Right atrium auricular region (tissue), 2 donors: ENCODE measurements at regions not wholly inside any gene's neighbourhood (a gene's known extent, or its start where the extent isn't known, plus 50 kb on each side); places are given as distances from the start of the nearest gene placed in this dataset.
"Not testable (repeated sequence)": the region's sequence is repeated elsewhere in the genome, so short reads cannot be mapped to it uniquely, and the experiment has no call there.

ENCODE experiments used
- DNase-seq: peaks from one replicate; pipeline ENCODE4 v3.0.0-alpha.2; 2019; ENCODE audit warnings: low spot score
- H3K27ac ChIP-seq, 2 donors: fragments of 200-600 bp; sonication (generic); 1 replicate in 1 of 2; 2 replicates in 1 of 2; pipeline ENCODE4 v1.5.1; 2016 to 2019
- H3K27me3 ChIP-seq, 2 donors: fragments of 200-600 bp; sonication (generic); one replicate each; pipeline versions ENCODE4 v1.5.1 to v1.6.0; 2017 to 2019
- H3K36me3 ChIP-seq: fragments of 200-600 bp; sonication (generic); one replicate; pipeline ENCODE4 v1.5.1; 2016
- H3K4me1 ChIP-seq, 2 donors: fragments of 200-600 bp; sonication (generic); one replicate each; pipeline versions ENCODE4 v1.5.1 to v1.6.0; 2017 to 2019
- H3K4me3 ChIP-seq, 2 donors: fragments of 200-600 bp; sonication (generic); 1 replicate in 1 of 2; 2 replicates in 1 of 2; pipeline ENCODE4 v1.5.1; 2017 to 2019; ENCODE audit warnings: mild to moderate bottlenecking in 1 of 2, moderate library complexity in 1 of 2
- H3K9me3 ChIP-seq, 2 donors: fragments of 200-600 bp; sonication (generic); one replicate each; pipeline ENCODE4 v1.5.1; 2019
- TF ChIP-seq, protein P1 (sequence below), 2 donors: fragments of 200-600 bp; sonication (generic); IDR thresholded peaks; one replicate each; pipeline ENCODE4 v1.5.1; 2019; ENCODE audit warnings: antibody characterized with exemption in 2 of 2

- Histone ChIP-seq H3K4me3 (no peak overlapping the region), H3K36me3 (no peaks in the 10 kb centered on the region), H3K27ac (no peak overlapping the region), H3K27me3 (no peaks in the 10 kb centered on the region), H3K4me1 (no peaks in the 10 kb centered on the region), H3K9me3 (no peaks in the 10 kb centered on the region)
- no peak for DNase-seq
- TF ChIP-seq, protein P1, sequence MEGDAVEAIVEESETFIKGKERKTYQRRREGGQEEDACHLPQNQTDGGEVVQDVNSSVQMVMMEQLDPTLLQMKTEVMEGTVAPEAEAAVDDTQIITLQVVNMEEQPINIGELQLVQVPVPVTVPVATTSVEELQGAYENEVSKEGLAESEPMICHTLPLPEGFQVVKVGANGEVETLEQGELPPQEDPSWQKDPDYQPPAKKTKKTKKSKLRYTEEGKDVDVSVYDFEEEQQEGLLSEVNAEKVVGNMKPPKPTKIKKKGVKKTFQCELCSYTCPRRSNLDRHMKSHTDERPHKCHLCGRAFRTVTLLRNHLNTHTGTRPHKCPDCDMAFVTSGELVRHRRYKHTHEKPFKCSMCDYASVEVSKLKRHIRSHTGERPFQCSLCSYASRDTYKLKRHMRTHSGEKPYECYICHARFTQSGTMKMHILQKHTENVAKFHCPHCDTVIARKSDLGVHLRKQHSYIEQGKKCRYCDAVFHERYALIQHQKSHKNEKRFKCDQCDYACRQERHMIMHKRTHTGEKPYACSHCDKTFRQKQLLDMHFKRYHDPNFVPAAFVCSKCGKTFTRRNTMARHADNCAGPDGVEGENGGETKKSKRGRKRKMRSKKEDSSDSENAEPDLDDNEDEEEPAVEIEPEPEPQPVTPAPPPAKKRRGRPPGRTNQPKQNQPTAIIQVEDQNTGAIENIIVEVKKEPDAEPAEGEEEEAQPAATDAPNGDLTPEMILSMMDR (IDR thresholded peaks at IDR 0.05): no peak
These were observed 1100.6 kb downstream of the OTOL1 start for GRCh38 chr3:162597226-162597625.

- not testable (repeated sequence) for H3K4me3 ChIP-seq, H3K27ac ChIP-seq, H3K27me3 ChIP-seq, H3K4me1 ChIP-seq, H3K9me3 ChIP-seq, H3K36me3 ChIP-seq, DNase-seq
These were observed 1101.9 kb downstream of the OTOL1 start for GRCh38 chr3:162598500-162598899.

- not testable (repeated sequence) for H3K9me3 ChIP-seq, H3K4me3 ChIP-seq, H3K27ac ChIP-seq, DNase-seq, H3K4me1 ChIP-seq, H3K27me3 ChIP-seq, H3K36me3 ChIP-seq
These were observed 1103.1 kb downstream of the OTOL1 start for GRCh38 chr3:162599742-162600141.

DNA sequence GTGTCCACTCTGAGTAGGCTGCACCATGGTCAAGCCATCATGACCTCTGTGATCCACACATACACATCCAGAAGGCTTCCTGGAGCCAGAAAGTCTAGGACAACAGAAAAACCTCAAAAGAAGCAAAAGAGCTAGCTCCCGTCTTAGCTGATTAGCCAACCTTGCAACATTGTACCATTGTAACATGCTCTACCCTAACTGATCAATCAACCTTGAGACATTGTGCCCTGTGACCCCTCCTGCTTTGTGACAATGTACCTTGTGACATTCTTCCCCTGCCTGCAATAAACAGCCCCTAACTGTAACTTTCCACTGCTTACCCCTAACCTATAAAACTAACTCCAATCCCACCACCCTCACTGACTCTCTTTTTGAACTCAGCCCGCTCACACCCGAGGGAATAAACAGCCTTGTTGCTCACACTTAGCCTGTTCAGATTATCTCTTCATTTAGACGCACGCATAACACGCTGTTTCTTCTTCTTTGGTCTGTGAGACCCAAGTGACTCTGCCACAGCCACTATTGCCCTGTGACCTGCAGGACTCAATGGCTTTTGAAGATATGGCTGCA, 1104.6 kb downstream of the OTOL1 start:
- no peak for DNase-seq
- Histone ChIP-seq H3K36me3 (no peaks in the 10 kb centered on the region), H3K4me1 (no peaks in the 10 kb centered on the region), H3K4me3 (no peak overlapping the region), H3K9me3 (no peaks in the 10 kb centered on the region), H3K27ac (no peak overlapping the region), H3K27me3 (no peaks in the 10 kb centered on the region)
- TF ChIP-seq, protein P1 (IDR thresholded peaks at IDR 0.05): no peak

DNA sequence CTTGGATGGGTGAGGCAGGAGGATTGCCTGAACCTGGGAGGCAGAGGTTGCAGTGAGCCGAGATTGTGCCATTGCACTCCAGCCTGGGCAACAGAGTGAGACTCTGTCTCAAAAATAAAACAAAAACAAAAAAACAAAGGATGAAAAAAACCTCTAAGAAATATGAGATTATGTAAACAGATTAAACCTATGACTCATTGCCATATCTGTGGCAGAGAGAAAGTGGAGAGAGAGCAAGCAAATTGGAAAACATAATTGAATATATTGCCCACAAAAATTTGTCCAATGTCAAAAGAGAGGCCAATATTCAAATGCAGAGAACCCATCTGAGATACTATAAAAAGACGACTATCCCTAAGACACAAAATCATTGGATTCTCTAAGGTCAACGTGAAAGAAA, 1106.0 kb downstream of the OTOL1 start:
- TF ChIP-seq, protein P1 (IDR thresholded peaks at IDR 0.05): no peak
- no peak overlapping the region for H3K27ac ChIP-seq
- no peak overlapping the region for H3K4me3 ChIP-seq
- no peaks in the 10 kb centered on the region for H3K4me1 ChIP-seq
- no peaks in the 10 kb centered on the region for H3K9me3 ChIP-seq
- no peaks in the 10 kb centered on the region for H3K36me3 ChIP-seq
- no peak for DNase-seq
- H3K27me3 ChIP-seq: no peaks in the 10 kb centered on the region

- no peak for DNase-seq
- TF ChIP-seq, protein P1 (IDR thresholded peaks at IDR 0.05): no peak
- no peak overlapping the region for H3K4me3 ChIP-seq
- no peaks in the 10 kb centered on the region for H3K27me3 ChIP-seq
- H3K9me3 ChIP-seq: no peaks in the 10 kb centered on the region
- H3K27ac ChIP-seq: no peak overlapping the region
- no peaks in the 10 kb centered on the region for H3K4me1 ChIP-seq
- no peaks in the 10 kb centered on the region for H3K36me3 ChIP-seq
These were observed 1109.1 kb downstream of the OTOL1 start for GRCh38 chr3:162605651-162606204.

- no peaks in the 10 kb centered on the region for H3K4me1 ChIP-seq
- no peak overlapping the region for H3K4me3 ChIP-seq
- no peaks in the 10 kb centered on the region for H3K36me3 ChIP-seq
- no peaks in the 10 kb centered on the region for H3K9me3 ChIP-seq
- H3K27ac ChIP-seq: no peak overlapping the region
- no peaks in the 10 kb centered on the region for H3K27me3 ChIP-seq
- no peak for DNase-seq
- TF ChIP-seq, protein P1 (IDR thresholded peaks at IDR 0.05): no peak
These were observed 1113.7 kb downstream of the OTOL1 start for GRCh38 chr3:162610261-162610660.
